ENCODE measurements at regions not wholly inside any gene's neighbourhood (a gene's known extent, or its start where the extent isn't known, plus 50 kb on each side); places are given as distances from the start of the nearest gene placed in this dataset.

- no peaks in the 10 kb centered on the region for H4K20me1 ChIP-seq (ENCODE audit: insufficient read depth, low read length)
- H3K27ac ChIP-seq (ENCODE audit: low read depth, low read length), result no peak overlapping the region
- no peak overlapping the region for H2AFZ ChIP-seq (ENCODE audit: low read length)
- DNase-seq (ENCODE audit: insufficient read length, low spot score, missing footprints), result no peak
- no peaks in the 10 kb centered on the region for H3K9me3 ChIP-seq (ENCODE audit: low read depth, low read length)
- no peaks in the 10 kb centered on the region for H3K4me1 ChIP-seq (ENCODE audit: insufficient read depth, low read length)
- H3K79me2 ChIP-seq (ENCODE audit: insufficient read depth, low read length), result no peaks in the 10 kb centered on the region
- no peaks in the 10 kb centered on the region for H3K27me3 ChIP-seq (ENCODE audit: insufficient read depth, low read length)
- H3K4me2 ChIP-seq (ENCODE audit: insufficient read depth, low read length), result no peak overlapping the region
- no peaks in the 10 kb centered on the region for H3K36me3 ChIP-seq (ENCODE audit: insufficient read depth, low read length)
- no peak for TF ChIP-seq CTCF (IDR thresholded peaks at IDR 0.05; ENCODE audit: extremely low read depth, low read depth, low read length)
- H3K4me3 ChIP-seq (ENCODE audit: insufficient read depth, low read length), result no peak overlapping the region
Observed at GRCh38 chr20:52677216-52677615, 294.9 kb upstream of the TSHZ2 start.

- Histone ChIP-seq H3K79me2 (ENCODE audit: insufficient read depth, low read length) (no peaks in the 10 kb centered on the region), H3K4me2 (ENCODE audit: insufficient read depth, low read length) (no peak overlapping the region), H3K36me3 (ENCODE audit: insufficient read depth, low read length) (no peaks in the 10 kb centered on the region), H3K4me1 (ENCODE audit: insufficient read depth, low read length) (no peaks in the 10 kb centered on the region), H4K20me1 (ENCODE audit: insufficient read depth, low read length) (no peaks in the 10 kb centered on the region), H3K9me3 (ENCODE audit: low read depth, low read length) (no peaks in the 10 kb centered on the region), H3K27me3 (ENCODE audit: insufficient read depth, low read length) (no peaks in the 10 kb centered on the region), H2AFZ (ENCODE audit: low read length) (no peak overlapping the region), H3K4me3 (ENCODE audit: insufficient read depth, low read length) (no peak overlapping the region), H3K27ac (ENCODE audit: low read depth, low read length) (no peak overlapping the region)
- TF ChIP-seq CTCF (IDR thresholded peaks at IDR 0.05; ENCODE audit: extremely low read depth, low read depth, low read length), result no peak
- DNase-seq (ENCODE audit: insufficient read length, low spot score, missing footprints), result no peak
Observed at GRCh38 chr20:52676283-52676995, 295.7 kb upstream of the TSHZ2 start.

- Histone ChIP-seq H3K27me3 (ENCODE audit: insufficient read depth, low read length) (no peaks in the 10 kb centered on the region), H3K4me2 (ENCODE audit: insufficient read depth, low read length) (no peak overlapping the region)
Observed at GRCh38 chr20:52675375-52675774, 296.8 kb upstream of the TSHZ2 start.

DNA sequence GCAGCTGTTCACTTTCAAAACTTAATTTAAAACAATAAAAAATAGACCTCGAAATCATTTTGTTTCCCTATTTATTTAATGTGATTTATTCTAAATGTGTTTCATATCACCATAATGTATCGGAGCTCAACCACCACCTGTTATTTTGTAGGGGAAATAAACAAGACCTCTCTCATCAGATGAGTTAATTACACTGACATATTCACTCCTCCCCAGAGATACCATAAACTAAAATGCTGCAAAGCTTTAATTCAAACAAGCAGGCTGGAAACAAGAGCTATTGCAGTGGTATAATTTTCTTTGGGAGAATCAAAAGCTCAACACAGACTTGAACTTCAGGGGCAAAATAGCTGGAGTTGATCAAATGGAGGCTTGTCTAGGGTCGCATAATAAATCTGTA, 303.5 kb upstream of the TSHZ2 start:
- Histone ChIP-seq H3K79me2 (ENCODE audit: insufficient read depth, low read length) (no peaks in the 10 kb centered on the region), H3K27me3 (ENCODE audit: insufficient read depth, low read length) (no peaks in the 10 kb centered on the region), H3K9me3 (ENCODE audit: low read depth, low read length) (no peaks in the 10 kb centered on the region), H3K4me3 (ENCODE audit: insufficient read depth, low read length) (no peak overlapping the region), H3K4me1 (ENCODE audit: insufficient read depth, low read length) (no peaks in the 10 kb centered on the region), H3K4me2 (ENCODE audit: insufficient read depth, low read length) (no peak overlapping the region), H3K27ac (ENCODE audit: low read depth, low read length) (no peak overlapping the region), H2AFZ (ENCODE audit: low read length) (no peak overlapping the region), H3K36me3 (ENCODE audit: insufficient read depth, low read length) (no peaks in the 10 kb centered on the region), H4K20me1 (ENCODE audit: insufficient read depth, low read length) (no peaks in the 10 kb centered on the region)
- TF ChIP-seq CTCF (IDR thresholded peaks at IDR 0.05; ENCODE audit: extremely low read depth, low read depth, low read length), result no peak
- DNase-seq (ENCODE audit: insufficient read length, low spot score, missing footprints), result no peak

More at GRCh38 chr20:52675375-52675774, 296.8 kb upstream of the TSHZ2 start:
- no peak for TF ChIP-seq CTCF (IDR thresholded peaks at IDR 0.05; ENCODE audit: extremely low read depth, low read depth, low read length)
- Histone ChIP-seq H3K9me3 (ENCODE audit: low read depth, low read length) (no peaks in the 10 kb centered on the region), H3K27ac (ENCODE audit: low read depth, low read length) (no peak overlapping the region), H3K36me3 (ENCODE audit: insufficient read depth, low read length) (no peaks in the 10 kb centered on the region), H4K20me1 (ENCODE audit: insufficient read depth, low read length) (no peaks in the 10 kb centered on the region), H3K4me3 (ENCODE audit: insufficient read depth, low read length) (no peak overlapping the region), H3K4me1 (ENCODE audit: insufficient read depth, low read length) (no peaks in the 10 kb centered on the region), H2AFZ (ENCODE audit: low read length) (no peak overlapping the region), H3K79me2 (ENCODE audit: insufficient read depth, low read length) (no peaks in the 10 kb centered on the region)
- DNase-seq (ENCODE audit: insufficient read length, low spot score, missing footprints), result no peak

Measured in osteoblast (primary cell).